Neuronal stem cell (in vitro differentiated cells): ENCODE measurements at regions not wholly inside any gene's neighbourhood (a gene's known extent, or its start where the extent isn't known, plus 50 kb on each side); places are given as distances from the start of the nearest gene placed in this dataset.

Source experiments
- DNase-seq: peaks from one replicate; pipeline ENCODE4 v3.0.0-alpha.2; 2013; ENCODE audit warnings: low spot score
- H2AFZ ChIP-seq: one replicate; pipeline ENCODE4 v1.6.1; 2013; ENCODE audit warnings: mild to moderate bottlenecking, low read length, inconsistent platforms
- H2AK5ac ChIP-seq: 2 replicates; pipeline ENCODE4 v1.6.1; 2013; ENCODE audit warnings: low read depth, mild to moderate bottlenecking, inconsistent platforms, low read length, moderate library complexity, mixed read lengths
- H2BK120ac ChIP-seq: 2 replicates; pipeline ENCODE4 v1.6.1; 2013; ENCODE audit warnings: low read depth, mild to moderate bottlenecking, inconsistent platforms, low read length, moderate library complexity, mixed read lengths
- H2BK12ac ChIP-seq: one replicate; pipeline ENCODE4 v1.6.1; 2013; ENCODE audit warnings: low read length, inconsistent platforms
- H2BK15ac ChIP-seq: 2 replicates; pipeline ENCODE4 v1.6.1; 2013; ENCODE audit warnings: mild to moderate bottlenecking, low read length, inconsistent platforms, mixed read lengths
- H2BK5ac ChIP-seq: one replicate; pipeline ENCODE4 v1.6.1; 2013; ENCODE audit warnings: inconsistent platforms, mild to moderate bottlenecking, low read length, moderate library complexity
- H3K14ac ChIP-seq: one replicate; pipeline ENCODE4 v1.6.1; 2013; ENCODE audit warnings: low read length, inconsistent platforms
- H3K18ac ChIP-seq: 2 replicates; pipeline ENCODE4 v1.6.1; 2013; ENCODE audit warnings: low read length, inconsistent platforms
- H3K23ac ChIP-seq: 2 replicates; pipeline ENCODE4 v1.6.1; 2013; ENCODE audit warnings: low read depth, mild to moderate bottlenecking, mixed read lengths, low read length, inconsistent platforms; ENCODE audit not compliant: poor library complexity
- H3K27ac ChIP-seq: replicated peaks from 3 replicates; pipeline ENCODE4 v1.5.1; 2013; ENCODE audit warnings: low read length, inconsistent platforms
- H3K27me3 ChIP-seq, 3 experiments: 2 replicates each; pipeline ENCODE4 v1.6.1; 2013; ENCODE audit warnings: low read length in 3 of 3, mild to moderate bottlenecking in 2 of 3, inconsistent platforms in 1 of 3, low read depth in 1 of 3, mixed read lengths in 1 of 3, moderate library complexity in 1 of 3; ENCODE audit not compliant: control insufficient read depth in 3 of 3, insufficient read depth in 3 of 3
- H3K36me3 ChIP-seq, 2 donors: replicated peaks in 1 of 2; 2 replicates each; pipeline ENCODE4 v1.6.1; 2013; ENCODE audit warnings: low read length in 2 of 2; ENCODE audit not compliant: control insufficient read depth in 2 of 2, insufficient read depth in 2 of 2
- H3K4ac ChIP-seq: 2 replicates; pipeline ENCODE4 v1.6.1; 2013; ENCODE audit warnings: inconsistent platforms, mild to moderate bottlenecking, low read length, moderate library complexity
- H3K4me1 ChIP-seq, 2 donors: 1 replicate in 1 of 2; 2 replicates in 1 of 2; pipeline ENCODE4 v1.6.1; 2013; ENCODE audit warnings: low read length in 2 of 2, low read depth in 1 of 2; ENCODE audit not compliant: control insufficient read depth in 2 of 2, insufficient read depth in 1 of 2
- H3K4me2 ChIP-seq: one replicate; pipeline ENCODE4 v1.6.1; 2013; ENCODE audit warnings: mild to moderate bottlenecking, low read length, inconsistent platforms; ENCODE audit not compliant: insufficient read depth, poor library complexity, severe bottlenecking
- H3K4me3 ChIP-seq, 2 donors: 2 replicates each; pipeline ENCODE4 v1.5.1; 2013; ENCODE audit warnings: low read length in 2 of 2, mild to moderate bottlenecking in 2 of 2, inconsistent platforms in 1 of 2, moderate library complexity in 1 of 2
- H3K79me1 ChIP-seq: one replicate; pipeline ENCODE4 v1.6.1; 2013; ENCODE audit warnings: low read depth, mild to moderate bottlenecking, inconsistent platforms, low read length, moderate library complexity
- H3K9ac ChIP-seq: one replicate; pipeline ENCODE4 v1.6.1; 2013; ENCODE audit warnings: mild to moderate bottlenecking, low read depth, low read length, inconsistent platforms; ENCODE audit not compliant: poor library complexity
- H3K9me3 ChIP-seq, 2 donors: replicated peaks in 1 of 2; 2 replicates each; pipeline versions ENCODE3 to v1.6.1; 2013; ENCODE audit warnings: low read length in 2 of 2, mild to moderate bottlenecking in 2 of 2, inconsistent platforms in 1 of 2, low read depth in 1 of 2, mixed read lengths in 1 of 2, moderate library complexity in 1 of 2; ENCODE audit not compliant: control insufficient read depth in 2 of 2, insufficient read depth in 1 of 2
- H4K8ac ChIP-seq: one replicate; pipeline ENCODE4 v1.6.1; 2013; ENCODE audit warnings: low read depth, mild to moderate bottlenecking, inconsistent platforms, low read length, moderate library complexity
- H4K91ac ChIP-seq: one replicate; pipeline ENCODE4 v1.6.1; 2013; ENCODE audit warnings: low read length, low read depth, mild to moderate bottlenecking, inconsistent platforms; ENCODE audit not compliant: poor library complexity
- WGBS, 2 donors: extraction: QIAGEN DNeasy Blood & Tissue Kit; methylation state at CpG; one replicate each; pipeline ENCODE4 v1.1.7; 2013; ENCODE audit warnings: missing lambda C conversion rate in 2 of 2, mixed read lengths in 1 of 2; ENCODE audit not compliant: insufficient read length in 2 of 2, insufficient replicate concordance in 1 of 2; ENCODE audit errors: extremely low coverage in 2 of 2; 5-methylcytosine and 5-hydroxymethylcytosine counted together

DNA sequence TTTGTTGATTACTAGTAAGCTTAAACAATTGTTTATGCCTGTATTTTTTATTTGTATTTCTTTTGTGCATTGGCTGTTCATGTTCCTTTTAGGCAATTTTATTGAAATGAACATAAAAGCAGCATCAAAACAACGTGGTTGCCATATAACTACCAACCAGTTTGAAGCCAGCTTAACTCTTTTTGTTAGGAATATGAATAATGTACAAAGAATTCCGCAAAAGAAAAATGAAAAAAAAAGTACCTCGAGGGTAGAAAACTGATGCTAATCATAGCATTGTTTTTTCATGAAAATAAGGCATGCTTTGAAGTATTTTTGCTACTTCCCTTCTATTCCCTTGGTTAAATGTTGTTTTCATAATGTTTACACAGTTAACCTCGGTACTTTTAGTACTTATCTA is 1024.0 kb upstream of the SLIT2 start:
- no peak overlapping the region for H2BK5ac ChIP-seq
- no peak overlapping the region for H3K4me3 ChIP-seq
- H2BK15ac ChIP-seq = no peak overlapping the region
- no peak overlapping the region for H3K4me2 ChIP-seq
- no peak overlapping the region for H2BK12ac ChIP-seq
- DNase-seq = no peak
- no peak overlapping the region for H4K8ac ChIP-seq
- no peak overlapping the region for H2AK5ac ChIP-seq
- no peaks in the 10 kb centered on the region for H3K79me1 ChIP-seq
- H3K9ac ChIP-seq = no peak overlapping the region
- no peaks in the 10 kb centered on the region for H3K36me3 ChIP-seq
- no peaks in the 10 kb centered on the region for H3K27me3 ChIP-seq
- no peak overlapping the region for H2BK120ac ChIP-seq
- no peak overlapping the region for H3K14ac ChIP-seq
- H3K4ac ChIP-seq = no peak overlapping the region
- H3K18ac ChIP-seq = no peak overlapping the region
- no peak overlapping the region for H3K27ac ChIP-seq
- no peak overlapping the region for H3K23ac ChIP-seq
- WGBS, 2 donors = no CpG with 5 or more reads among the region's 4 CpGs
- H2AFZ ChIP-seq = no peak overlapping the region
- no peaks in the 10 kb centered on the region for H3K9me3 ChIP-seq
- H4K91ac ChIP-seq = no peak overlapping the region
- no peaks in the 10 kb centered on the region for H3K4me1 ChIP-seq

DNA sequence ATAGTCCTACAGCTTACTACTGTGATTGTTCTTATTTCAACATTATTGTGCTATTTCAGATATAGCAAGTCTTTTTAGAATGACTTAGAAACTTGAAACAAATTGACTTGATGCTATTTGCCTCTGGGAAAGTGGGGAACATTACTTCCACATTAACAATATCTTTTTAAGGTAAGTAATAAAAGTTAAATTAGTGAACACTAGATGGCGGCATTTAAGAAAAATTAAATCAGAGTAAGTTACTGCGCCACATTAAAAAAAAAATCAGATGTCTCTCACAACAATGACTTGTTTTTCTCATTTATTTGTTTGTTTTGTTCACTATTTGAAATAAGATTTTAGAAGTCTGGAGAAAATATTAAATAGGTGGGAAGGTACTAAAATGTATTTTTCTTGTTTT is 1026.9 kb upstream of the SLIT2 start:
- no peaks in the 10 kb centered on the region for H3K4me1 ChIP-seq
- no peak overlapping the region for H4K8ac ChIP-seq
- no peaks in the 10 kb centered on the region for H3K27me3 ChIP-seq
- DNase-seq = no peak
- no peak overlapping the region for H3K4ac ChIP-seq
- no peak overlapping the region for H3K14ac ChIP-seq
- no peak overlapping the region for H3K23ac ChIP-seq
- no peak overlapping the region for H2AFZ ChIP-seq
- H3K27ac ChIP-seq = no peak overlapping the region
- WGBS, 2 donors = no CpG with 5 or more reads among the region's 2 CpGs
- no peak overlapping the region for H3K18ac ChIP-seq
- no peak overlapping the region for H4K91ac ChIP-seq
- H3K9ac ChIP-seq = no peak overlapping the region
- no peaks in the 10 kb centered on the region for H3K36me3 ChIP-seq
- H2BK12ac ChIP-seq = no peak overlapping the region
- H2AK5ac ChIP-seq = no peak overlapping the region
- H3K79me1 ChIP-seq = no peaks in the 10 kb centered on the region
- no peak overlapping the region for H2BK120ac ChIP-seq
- H2BK5ac ChIP-seq = no peak overlapping the region
- no peak overlapping the region for H3K4me2 ChIP-seq
- no peak overlapping the region for H2BK15ac ChIP-seq
- no peak overlapping the region for H3K4me3 ChIP-seq
- no peaks in the 10 kb centered on the region for H3K9me3 ChIP-seq

DNA sequence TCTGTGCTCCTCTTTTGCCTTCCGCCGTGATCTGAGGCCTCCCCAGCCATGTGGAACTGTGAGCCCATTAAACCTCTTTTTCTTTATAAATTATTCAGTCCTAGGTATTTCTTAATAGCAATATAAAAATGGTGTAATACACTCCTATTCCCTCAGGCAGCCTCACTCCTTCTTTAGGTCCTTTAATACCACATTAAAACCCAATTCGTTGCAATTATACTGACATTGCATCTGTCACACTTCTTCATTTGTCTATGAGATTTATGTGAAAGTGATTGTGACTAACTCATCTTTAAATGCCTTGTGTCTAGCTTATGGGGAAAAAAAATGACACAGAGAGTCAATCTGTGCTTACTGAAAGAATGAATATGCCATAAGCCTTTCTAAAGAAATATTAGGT is 1035.2 kb upstream of the SLIT2 start:
- H3K9me3 ChIP-seq = peaks cover 0 to 2% of the 10 kb centered on the region in 2 donors
- H3K14ac ChIP-seq = no peak overlapping the region
- WGBS, 2 donors = no CpG with 5 or more reads among the region's 3 CpGs
- H3K18ac ChIP-seq = no peak overlapping the region
- no peak overlapping the region for H3K4me2 ChIP-seq
- no peak overlapping the region for H2BK120ac ChIP-seq
- DNase-seq = no peak
- no peak overlapping the region for H3K9ac ChIP-seq
- no peak overlapping the region for H2BK12ac ChIP-seq
- no peak overlapping the region for H2BK5ac ChIP-seq
- peaks cover 6 to 19% of the 10 kb centered on the region in 2 donors for H3K4me1 ChIP-seq
- no peak overlapping the region for H4K8ac ChIP-seq
- H3K79me1 ChIP-seq = no peaks in the 10 kb centered on the region
- no peak overlapping the region for H3K27ac ChIP-seq
- no peak overlapping the region for H2AK5ac ChIP-seq
- H4K91ac ChIP-seq = no peak overlapping the region
- H3K4ac ChIP-seq = no peak overlapping the region
- no peaks in the 10 kb centered on the region for H3K27me3 ChIP-seq
- no peaks in the 10 kb centered on the region for H3K36me3 ChIP-seq
- no peak overlapping the region for H2BK15ac ChIP-seq
- no peak overlapping the region for H3K23ac ChIP-seq
- no peak overlapping the region for H3K4me3 ChIP-seq
- no peak overlapping the region for H2AFZ ChIP-seq

DNA sequence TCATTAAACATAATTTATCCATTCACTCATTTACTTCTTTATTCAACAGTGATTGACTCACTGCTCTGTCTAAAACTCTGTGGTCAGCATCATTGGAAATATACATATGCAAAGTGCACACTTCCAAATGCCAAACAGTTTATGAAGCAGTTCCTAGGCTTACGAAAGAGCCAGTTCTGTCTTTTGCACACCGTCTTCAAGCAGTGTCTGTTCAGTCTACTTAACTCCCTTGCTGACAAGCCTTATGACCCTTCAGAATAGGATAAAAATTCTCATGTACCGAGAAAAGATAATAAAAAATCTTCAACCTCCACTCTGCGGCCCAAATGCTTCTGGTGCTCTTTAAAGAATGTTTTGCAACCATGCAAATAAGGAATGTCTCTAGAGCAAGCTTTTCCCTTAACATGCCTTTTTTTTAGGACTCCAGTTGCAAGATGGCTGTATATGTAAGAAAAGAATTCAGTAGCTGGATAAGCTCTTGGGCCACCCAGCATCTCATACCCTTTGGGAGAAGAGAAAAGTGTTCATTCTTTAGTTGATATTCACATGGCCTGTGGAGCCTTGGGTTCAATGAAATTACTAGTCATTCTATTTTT is 1037.0 kb upstream of the SLIT2 start:
- no peak overlapping the region for H3K9ac ChIP-seq
- H2AK5ac ChIP-seq = no peak overlapping the region
- peaks cover 6 to 19% of the 10 kb centered on the region in 2 donors for H3K4me1 ChIP-seq
- no peak overlapping the region for H3K4ac ChIP-seq
- no peak overlapping the region for H3K23ac ChIP-seq
- H2BK5ac ChIP-seq = no peak overlapping the region
- no peak overlapping the region for H3K4me2 ChIP-seq
- H2BK120ac ChIP-seq = no peak overlapping the region
- H3K27me3 ChIP-seq = no peaks in the 10 kb centered on the region
- no peaks in the 10 kb centered on the region for H3K36me3 ChIP-seq
- peaks cover 0 to 6% of the 10 kb centered on the region in 2 donors for H3K9me3 ChIP-seq
- no peak overlapping the region for H2AFZ ChIP-seq
- H4K91ac ChIP-seq = no peak overlapping the region
- no peak for DNase-seq
- H4K8ac ChIP-seq = no peak overlapping the region
- no peak overlapping the region for H3K27ac ChIP-seq
- no peak overlapping the region for H3K14ac ChIP-seq
- no peak overlapping the region for H2BK15ac ChIP-seq
- no CpG with 5 or more reads among the region's 4 CpGs for WGBS, 2 donors
- no peak overlapping the region for H3K4me3 ChIP-seq
- H3K79me1 ChIP-seq = no peaks in the 10 kb centered on the region
- no peak overlapping the region for H2BK12ac ChIP-seq
- no peak overlapping the region for H3K18ac ChIP-seq
